ENCODE measurements at regions not wholly inside any gene's neighbourhood (a gene's known extent, or its start where the extent isn't known, plus 50 kb on each side); places are given as distances from the start of the nearest gene placed in this dataset.

GRCh38 chr4:19224820-19225219, 1026.9 kb upstream of the SLIT2 start:
- TF ChIP-seq SRF (IDR thresholded peaks at IDR 0.05; ENCODE audit: low read depth, low read length) (no peak), ELF4 (CRISPR knock-in tag; IDR thresholded peaks at IDR 0.05; ENCODE audit: borderline replicate concordance) (no peak), ZNF207 (IDR thresholded peaks at IDR 0.05; ENCODE audit: borderline replicate concordance) (no peak), ERF (CRISPR knock-in tag; IDR thresholded peaks at IDR 0.05) (no peak), MTF1 (CRISPR knock-in tag; IDR thresholded peaks at IDR 0.05) (no peak), ZNF44 (CRISPR knock-in tag; IDR thresholded peaks at IDR 0.05) (no peak), ZNF709 (CRISPR knock-in tag; IDR thresholded peaks at IDR 0.05) (no peak), CTCF (CRISPR knock-in tag; IDR thresholded peaks at IDR 0.05) (0 out of 2 replicates have a peak, but pooled peaks have one; percentile 10), YY1 (IDR thresholded peaks at IDR 0.05; ENCODE audit: insufficient read depth, insufficient replicate concordance, low read depth, low read length) (no peak)

Measured in HepG2 (cell line).